Vagina (tissue), 2 donors: ENCODE measurements at regions not wholly inside any gene's neighbourhood (a gene's known extent, or its start where the extent isn't known, plus 50 kb on each side); places are given as distances from the start of the nearest gene placed in this dataset.
"Not testable (repeated sequence)": the region's sequence is repeated elsewhere in the genome, so short reads cannot be mapped to it uniquely, and the experiment has no call there.

Source experiments
- POLR2A ChIP-seq, 2 donors: fragments of 450-650 bp; IDR thresholded peaks; one replicate each; pipeline ENCODE4 v1.6.1; 2017; ENCODE audit warnings: antibody characterized with exemption in 2 of 2, mild to moderate bottlenecking in 2 of 2, moderate library complexity in 2 of 2
- POLR2AphosphoS5 ChIP-seq, 2 donors: sonication (generic); formaldehyde crosslinking; IDR thresholded peaks; one replicate each; pipeline ENCODE4 v1.9.0; 2017; ENCODE audit warnings: antibody characterized with exemption in 2 of 2, mild to moderate bottlenecking in 2 of 2, low read depth in 1 of 2; ENCODE audit not compliant: insufficient read depth in 1 of 2
- TF ChIP-seq, protein P1 (sequence below), 3 experiments: fragments of 450-650 bp in 2 of 3; fragments of 200-600 bp in 1 of 3; sonication (generic) in 1 of 3; IDR thresholded peaks; one replicate each; pipeline ENCODE4 v1.5.1; 2017 to 2019; ENCODE audit warnings: antibody characterized with exemption in 3 of 3, mild to moderate bottlenecking in 2 of 3, moderate library complexity in 2 of 3

DNA sequence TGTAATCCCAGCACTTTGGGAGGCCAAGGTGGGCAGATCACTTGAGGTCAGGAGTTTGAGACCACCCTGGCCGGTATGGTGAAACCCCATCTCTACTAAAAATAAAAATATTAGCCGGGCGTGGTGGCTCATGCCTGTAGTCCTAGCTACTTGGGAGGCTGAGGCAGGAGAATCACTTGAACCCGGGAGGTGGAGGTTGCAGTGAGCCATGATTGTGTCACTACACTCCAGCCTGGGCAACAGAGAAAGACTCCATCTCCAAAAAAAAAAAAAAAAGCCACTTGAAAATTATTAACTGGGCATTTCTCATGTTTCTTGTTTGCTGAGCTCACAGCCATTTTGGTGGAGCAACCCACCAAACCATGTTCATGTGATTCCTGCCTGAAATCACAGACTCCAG is 131.1 kb upstream of the LPP start:
- TF ChIP-seq POLR2AphosphoS5 (IDR thresholded peaks at IDR 0.05; ENCODE audit: insufficient read depth in 1 of 2, low read depth in 1 of 2); POLR2A (IDR thresholded peaks at IDR 0.05): not testable (repeated sequence)
- TF ChIP-seq, protein P1, sequence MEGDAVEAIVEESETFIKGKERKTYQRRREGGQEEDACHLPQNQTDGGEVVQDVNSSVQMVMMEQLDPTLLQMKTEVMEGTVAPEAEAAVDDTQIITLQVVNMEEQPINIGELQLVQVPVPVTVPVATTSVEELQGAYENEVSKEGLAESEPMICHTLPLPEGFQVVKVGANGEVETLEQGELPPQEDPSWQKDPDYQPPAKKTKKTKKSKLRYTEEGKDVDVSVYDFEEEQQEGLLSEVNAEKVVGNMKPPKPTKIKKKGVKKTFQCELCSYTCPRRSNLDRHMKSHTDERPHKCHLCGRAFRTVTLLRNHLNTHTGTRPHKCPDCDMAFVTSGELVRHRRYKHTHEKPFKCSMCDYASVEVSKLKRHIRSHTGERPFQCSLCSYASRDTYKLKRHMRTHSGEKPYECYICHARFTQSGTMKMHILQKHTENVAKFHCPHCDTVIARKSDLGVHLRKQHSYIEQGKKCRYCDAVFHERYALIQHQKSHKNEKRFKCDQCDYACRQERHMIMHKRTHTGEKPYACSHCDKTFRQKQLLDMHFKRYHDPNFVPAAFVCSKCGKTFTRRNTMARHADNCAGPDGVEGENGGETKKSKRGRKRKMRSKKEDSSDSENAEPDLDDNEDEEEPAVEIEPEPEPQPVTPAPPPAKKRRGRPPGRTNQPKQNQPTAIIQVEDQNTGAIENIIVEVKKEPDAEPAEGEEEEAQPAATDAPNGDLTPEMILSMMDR (IDR thresholded peaks at IDR 0.05), result not testable (repeated sequence)
